Fibroblast of skin of right biceps (primary cell): ENCODE measurements at regions not wholly inside any gene's neighbourhood (a gene's known extent, or its start where the extent isn't known, plus 50 kb on each side); places are given as distances from the start of the nearest gene placed in this dataset.

Experiments used
- DNase-seq: peaks from one replicate; pipeline ENCODE4 v3.0.0-alpha.2; 2013

GRCh38 chr1:218642033-218642948 is 297.2 kb downstream of the TGFB2 start:
- peak; percentile 31 for DNase-seq

DNA sequence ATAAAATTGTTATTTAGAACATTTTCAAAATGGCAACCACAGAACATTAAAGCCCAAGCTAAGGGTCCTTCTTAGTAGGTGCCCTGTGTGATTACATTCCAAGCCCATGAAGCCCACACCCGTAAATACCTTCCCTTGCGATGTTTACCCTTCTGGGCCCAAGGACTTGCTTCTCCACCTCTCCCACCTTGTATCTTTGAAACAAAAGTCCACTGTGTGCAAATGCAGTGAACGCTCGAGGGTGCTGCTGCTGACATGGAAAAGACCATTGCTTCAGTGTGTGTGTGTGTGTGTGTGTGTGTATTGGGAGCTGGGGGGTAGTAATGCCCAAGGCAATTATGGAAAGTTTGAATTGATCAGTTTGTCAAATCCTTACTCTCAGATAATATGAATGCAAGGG is 298.1 kb downstream of the TGFB2 start:
- DNase-seq = no peak

GRCh38 chr1:218643926-218644325 is 298.8 kb downstream of the TGFB2 start:
- no peak for DNase-seq

- DNase-seq = no peak
Observed at GRCh38 chr1:218646288-218646687, 301.2 kb downstream of the TGFB2 start.

DNA sequence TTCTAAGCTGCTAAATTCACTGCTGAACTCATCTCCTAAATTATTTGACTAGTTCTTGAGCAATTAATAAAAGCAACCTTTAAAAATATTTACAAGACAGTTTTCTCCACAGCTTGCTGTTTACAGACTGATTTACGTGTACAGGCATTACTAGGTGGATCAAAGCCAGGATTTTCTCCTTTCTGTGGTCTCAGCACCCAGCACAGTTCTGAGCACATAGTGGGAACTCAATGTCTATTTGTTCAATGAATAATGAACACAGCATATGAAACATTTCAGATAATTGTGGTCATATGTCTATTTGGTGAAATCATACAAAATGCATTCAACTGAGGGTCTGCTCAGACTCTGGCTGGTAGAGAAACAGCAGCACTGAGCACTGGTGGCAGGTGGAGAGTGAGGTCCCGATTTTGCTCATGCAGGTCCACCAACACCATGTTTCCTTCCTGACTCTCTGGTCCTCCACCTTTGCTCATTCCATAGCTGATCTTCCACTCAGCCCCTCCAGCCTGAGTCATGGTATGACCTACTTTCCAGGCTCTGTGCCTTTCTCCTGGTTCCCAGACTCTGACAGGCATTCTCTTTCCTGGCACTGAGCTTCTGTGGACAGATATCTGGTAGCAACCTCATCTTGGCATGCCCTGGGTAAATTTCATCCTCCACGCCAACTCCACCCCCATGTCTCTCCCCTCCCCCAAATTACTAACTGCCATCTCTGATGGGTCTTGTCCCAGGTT is 311.3 kb downstream of the TGFB2 start:
- DNase-seq = peak; percentile 56

DNA sequence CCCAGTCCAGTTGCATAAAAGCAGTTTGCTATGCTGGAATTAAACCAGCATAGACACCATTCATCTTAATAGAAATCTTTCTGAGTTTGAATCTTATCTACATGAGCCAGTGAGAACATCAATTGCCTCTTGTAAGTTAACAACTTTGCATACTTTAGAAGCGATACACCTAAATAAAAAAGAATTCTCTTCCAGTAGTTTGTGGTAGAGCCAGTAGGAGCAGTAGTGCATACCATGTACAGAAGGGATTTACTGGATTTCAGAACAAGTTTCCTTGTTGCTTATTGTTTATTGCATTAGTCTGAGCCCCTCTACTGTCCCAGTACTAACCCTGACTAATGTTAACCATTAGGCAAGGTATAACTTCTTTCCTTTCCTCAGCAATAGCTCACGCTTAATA is 313.1 kb downstream of the TGFB2 start:
- peak; percentile 50 for DNase-seq

- DNase-seq = peak; percentile 92
Observed at GRCh38 chr1:218658899-218659298, 313.8 kb downstream of the TGFB2 start.

DNA sequence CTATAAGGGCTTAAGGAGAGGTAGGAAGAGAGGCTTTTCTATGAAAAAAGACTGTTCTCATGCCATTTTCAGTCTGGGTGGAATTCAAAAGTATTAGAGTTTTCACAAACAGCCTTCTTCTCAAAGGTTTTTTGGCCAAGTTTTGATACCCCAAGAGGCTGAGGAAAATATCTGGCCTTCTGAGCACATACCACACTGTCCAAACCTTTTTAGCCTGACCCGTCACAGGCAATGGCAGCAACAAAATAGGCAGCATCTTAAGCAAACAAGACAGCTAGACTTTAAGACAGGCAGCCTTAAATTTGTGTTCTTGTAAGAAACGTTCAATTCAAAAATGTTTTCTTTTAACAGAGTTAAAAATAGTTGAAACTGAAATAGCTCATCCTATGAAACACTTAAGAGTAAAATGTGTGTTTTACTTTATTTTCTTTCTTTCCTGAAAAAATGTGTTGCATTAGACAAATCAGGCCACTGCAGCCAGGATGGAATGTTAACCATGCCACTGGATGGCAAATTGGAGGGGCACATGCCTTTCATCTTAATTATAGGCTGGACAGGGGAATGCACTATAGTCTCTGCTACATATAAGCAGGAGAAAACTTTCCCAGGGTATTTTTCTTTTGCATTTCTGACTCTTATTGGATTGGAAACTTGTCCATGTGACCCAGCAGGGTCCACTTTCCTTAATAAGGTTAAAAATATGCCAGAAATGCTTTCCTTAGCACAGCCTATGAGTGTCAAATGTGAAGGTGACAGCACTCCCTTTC is 315.0 kb downstream of the TGFB2 start:
- DNase-seq = peak; percentile 82

DNA sequence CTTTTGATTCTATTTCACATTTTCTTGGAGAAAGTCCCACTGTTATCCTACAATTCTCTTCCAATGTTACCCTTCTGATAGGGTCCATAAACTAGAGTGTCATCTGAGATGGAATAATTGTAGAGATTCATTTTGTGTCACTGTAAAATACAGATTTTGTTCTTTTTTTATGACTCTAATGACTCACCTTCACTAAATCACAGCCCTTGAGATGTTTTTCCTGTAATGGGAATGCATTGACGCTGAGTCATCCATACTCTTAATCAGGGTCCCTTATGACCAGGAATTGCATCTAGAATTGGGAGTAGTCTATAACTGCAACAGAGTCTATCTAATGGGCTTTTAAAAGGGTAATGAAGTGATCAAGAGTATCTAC is 315.5 kb downstream of the TGFB2 start:
- peak; percentile 95 for DNase-seq

DNA sequence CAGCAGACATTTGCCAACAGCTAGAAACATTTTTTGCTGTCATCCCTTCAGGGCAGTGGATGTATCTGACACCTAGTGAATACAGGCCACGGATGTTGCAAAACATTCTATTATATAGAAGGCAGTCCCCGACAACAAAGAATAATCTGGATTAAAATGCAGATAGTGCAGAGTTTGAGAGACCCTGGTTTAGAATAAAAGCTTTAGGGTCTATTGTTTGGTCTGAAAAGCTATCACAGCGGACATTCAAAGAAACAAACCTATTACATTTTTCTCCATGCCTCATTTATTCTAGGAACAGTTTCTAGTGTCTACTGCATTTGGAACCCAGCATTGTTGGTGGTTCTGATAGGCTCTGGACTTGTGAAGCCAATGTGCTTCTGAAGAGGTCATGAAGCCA is 316.3 kb downstream of the TGFB2 start:
- DNase-seq = no peak

GRCh38 chr1:218664385-218665170 is 319.4 kb downstream of the TGFB2 start:
- peak; percentile 53 for DNase-seq

DNA sequence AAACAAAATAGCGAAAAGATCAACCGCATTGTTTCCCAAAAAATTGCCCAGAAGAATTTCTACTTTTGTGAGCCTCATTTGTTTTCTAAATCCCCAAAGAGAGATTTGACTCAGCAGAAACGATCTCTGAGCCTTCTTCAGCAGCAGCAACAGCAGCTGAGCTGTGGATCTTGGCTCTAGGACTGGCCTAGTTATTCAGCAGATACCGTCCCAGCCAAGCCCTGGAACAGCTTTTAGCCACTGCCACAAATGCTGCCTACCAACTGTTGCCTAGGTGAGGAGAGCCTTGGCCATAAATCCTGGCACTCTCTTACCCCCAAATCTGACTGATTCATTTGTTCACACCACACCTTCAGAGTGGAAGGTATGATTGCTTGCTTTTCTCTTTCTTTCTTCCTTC is 320.1 kb downstream of the TGFB2 start:
- peak; percentile 49 for DNase-seq

DNA sequence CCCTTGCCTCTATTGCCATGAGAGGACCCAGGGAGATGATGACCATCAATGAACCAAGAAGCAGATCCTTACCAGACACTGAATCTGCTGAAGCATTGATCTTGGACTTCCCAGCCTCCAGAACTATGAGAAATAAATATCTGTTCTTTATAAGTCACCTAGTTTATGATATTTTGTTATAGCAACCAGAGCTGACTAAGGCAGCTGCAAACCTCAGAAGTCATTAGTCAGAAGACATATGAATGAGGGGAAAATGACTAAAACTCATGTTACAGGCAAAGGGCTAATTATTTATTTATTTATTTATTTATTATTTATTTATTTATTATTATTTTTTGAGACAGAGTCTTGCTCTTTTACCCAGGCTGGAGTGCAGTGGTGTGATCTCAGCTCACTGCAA is 321.1 kb downstream of the TGFB2 start:
- DNase-seq = no peak

DNA sequence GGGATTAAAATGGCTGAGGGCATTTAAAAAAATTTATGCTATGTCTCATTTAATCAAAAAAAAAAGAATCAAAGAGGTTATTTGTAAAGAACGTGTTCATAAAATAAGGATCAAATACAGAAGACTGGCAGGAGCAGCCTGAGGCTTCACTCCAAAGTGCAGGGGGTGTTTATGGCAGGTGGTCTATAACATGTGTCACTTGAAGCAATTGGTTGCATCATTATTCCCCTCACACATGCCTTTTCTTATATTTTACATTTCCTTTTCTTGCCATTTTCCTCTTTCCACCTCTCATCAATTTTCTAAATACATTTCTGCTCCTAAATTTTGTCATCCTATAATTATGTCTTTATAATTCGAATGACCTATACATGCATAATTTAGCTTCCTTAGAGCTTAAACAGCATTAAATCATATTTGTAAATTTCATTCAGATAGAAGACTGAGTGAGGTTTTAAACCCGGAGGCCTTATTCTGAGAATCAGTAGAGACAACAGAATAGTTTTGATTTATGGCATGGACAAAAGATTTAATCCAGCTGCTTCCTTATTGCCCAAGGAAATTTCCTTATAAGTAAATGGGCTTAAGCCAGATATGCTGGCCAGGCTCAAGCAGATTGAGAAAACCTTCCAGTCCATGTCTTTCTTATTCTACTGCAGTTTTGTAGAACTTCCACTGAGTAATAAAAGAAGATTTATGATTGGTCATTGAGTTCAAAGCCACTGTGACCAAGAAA is 322.8 kb downstream of the TGFB2 start:
- no peak for DNase-seq

DNA sequence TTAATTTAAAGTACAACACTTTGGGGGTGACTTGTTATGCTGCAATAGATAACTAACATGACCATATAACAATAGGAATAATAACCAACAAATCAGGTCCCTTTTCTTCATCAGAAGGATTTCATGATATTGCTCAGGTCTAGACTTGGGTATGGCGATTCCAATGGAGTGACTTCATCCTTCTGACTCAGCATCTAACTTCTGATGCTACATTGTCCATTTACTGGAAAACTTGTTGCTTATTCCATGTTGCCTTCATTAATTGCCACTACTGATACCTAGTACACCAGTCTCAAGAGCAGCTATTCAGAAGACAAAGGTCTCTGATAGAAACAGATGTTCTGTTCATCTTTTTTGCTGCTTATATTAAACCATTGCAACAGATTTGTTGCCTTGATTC is 324.3 kb downstream of the TGFB2 start:
- DNase-seq = peak; percentile 53

GRCh38 chr1:218670875-218671274 is 325.7 kb downstream of the TGFB2 start:
- no peak for DNase-seq

DNA sequence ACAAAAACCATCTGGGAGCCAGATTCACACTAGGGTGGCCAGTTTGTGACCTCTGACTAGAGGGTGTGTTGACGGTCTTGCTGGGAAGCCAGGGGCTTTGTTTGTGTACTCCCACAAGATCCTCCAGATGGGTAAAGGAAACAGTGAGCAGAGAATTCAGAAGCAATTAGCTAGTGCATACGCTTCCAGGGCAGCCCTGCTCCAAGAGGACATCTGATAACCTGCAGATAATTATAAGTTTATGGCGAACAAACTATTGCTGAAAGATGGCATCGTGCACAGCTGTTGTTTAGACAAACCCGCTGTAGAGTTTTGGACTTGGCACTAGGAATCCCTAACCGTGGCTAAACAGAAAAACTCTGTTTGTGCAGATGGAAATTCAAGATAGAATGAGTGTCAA is 326.4 kb downstream of the TGFB2 start:
- DNase-seq = no peak

DNA sequence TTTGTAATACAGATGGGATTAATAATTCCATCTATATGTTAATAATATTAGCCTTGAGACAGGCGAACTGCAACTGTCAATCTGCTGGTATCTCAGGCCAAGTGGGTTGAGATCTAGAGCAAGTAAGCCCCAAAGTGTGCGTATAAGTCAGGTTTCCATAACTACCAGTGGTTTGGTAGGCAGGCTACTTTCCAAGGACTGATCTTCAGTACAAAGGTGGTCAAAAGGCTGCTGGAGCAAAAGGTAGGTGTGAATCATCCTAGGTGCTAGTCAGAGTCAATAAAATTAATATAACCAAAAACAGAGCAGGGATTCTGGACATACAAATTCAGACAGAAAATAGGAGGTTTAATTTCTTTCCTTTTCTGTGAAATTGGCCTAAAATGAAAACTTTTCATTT is 328.0 kb downstream of the TGFB2 start:
- DNase-seq = no peak

GRCh38 chr1:218674280-218674773 is 329.2 kb downstream of the TGFB2 start:
- peak; percentile 92 for DNase-seq

DNA sequence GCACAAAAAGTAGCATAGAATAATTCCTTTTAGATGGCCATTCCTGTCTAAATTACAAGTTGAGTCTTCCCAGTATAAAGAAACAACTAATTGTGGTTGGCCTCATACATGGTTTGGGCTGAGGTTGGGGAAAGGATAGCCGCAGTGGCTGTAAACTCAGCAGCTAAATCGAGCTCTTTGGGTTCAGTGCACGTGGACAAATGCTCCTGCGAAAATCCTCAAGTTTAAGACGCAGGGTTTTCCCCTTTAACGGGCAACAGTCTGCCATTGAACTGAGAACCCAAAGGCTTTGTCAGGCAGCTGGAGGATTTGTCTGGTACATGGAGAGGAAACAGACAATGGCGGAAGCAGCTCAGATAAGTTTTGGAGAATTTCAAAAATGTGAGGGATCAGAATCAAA is 331.9 kb downstream of the TGFB2 start:
- no peak for DNase-seq

- DNase-seq = peak; percentile 69
Observed at GRCh38 chr1:218679391-218679790, 334.3 kb downstream of the TGFB2 start.
